Anterior cingulate cortex (tissue), 58 donors: ENCODE measurements at regions not wholly inside any gene's neighbourhood (a gene's known extent, or its start where the extent isn't known, plus 50 kb on each side); places are given as distances from the start of the nearest gene placed in this dataset.
"Not testable (repeated sequence)": the region's sequence is repeated elsewhere in the genome, so short reads cannot be mapped to it uniquely, and the experiment has no call there.

Experiments
- DNase-seq, 58 donors: peaks; one replicate each; lab custom pipeline; 2025; lab: John Stamatoyannopoulos, UW

DNA sequence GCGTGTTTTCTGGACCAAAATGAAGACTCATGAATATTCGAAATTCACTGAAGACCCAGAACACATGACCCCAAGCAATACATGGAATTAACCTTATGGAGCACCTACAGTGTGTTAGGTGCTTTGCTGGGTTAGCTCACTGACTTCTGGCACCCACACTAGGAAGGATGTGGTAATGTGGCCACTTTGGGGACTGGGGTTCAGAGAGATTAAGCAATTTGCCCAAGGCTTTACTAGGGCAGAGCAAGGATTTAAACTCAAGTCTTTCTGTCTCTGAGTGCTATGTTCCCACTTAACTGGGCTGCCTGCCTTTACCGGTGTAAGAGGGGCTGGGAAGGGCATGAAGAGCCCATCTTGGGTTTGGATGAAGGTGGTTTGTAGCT lies 162.0 kb upstream of the ATP6AP2 start:
- DNase-seq = no peak

DNA sequence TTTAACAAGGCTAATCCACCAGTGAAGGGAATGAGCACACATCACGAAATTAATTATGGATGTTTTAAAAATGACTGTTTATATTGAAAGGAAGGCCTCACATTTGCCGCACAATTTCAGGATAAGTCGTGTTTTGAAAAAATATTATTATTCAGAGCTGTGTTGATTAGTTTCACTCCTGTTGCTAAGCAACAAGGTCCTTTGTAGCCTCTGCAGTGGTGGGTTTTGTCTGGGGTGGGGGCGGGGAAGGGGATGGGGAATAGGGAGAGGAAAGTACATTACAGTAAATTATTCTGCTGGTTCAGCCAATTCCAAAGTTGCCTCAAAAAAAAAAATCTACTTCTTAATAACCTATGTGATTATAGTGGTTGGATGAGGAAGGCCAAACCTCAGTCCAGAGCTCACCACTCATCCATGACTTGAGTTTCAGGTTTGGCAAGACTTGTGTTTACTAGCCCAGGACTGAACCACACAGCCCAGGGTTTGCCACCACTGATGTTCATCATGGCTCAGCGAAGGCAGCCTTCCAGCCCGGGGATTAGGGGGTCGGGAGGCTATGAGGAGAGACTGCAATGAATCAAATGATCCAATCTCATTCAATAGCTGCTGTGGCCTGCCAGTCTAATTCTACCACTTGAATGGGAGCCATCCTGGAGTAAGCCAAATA lies 162.5 kb upstream of the ATP6AP2 start:
- DNase-seq = peak in 9 of 58 donors; percentile 0 to 24 (median 4)

DNA sequence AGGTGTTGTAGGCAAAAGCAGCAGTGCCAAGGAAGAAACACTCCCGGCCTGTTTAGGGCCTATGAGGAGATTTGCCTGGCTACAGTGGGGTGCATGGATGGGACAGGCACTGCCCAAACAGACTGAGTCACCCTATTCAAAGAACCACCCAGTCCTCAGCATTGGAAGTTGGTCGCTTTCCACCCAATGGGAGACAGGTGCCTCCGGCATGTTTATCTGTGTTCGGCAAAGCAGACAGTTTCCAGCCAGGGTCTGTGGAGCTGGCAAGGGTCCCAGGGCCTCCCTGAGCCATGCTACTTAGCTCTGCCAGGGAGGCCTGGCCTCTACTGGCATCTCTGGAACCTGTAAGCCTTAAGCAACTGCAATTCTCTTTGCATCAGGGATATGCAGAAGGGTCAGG lies 165.1 kb upstream of the ATP6AP2 start:
- peak in 1 of 58 donors; percentile 2 for DNase-seq

DNA sequence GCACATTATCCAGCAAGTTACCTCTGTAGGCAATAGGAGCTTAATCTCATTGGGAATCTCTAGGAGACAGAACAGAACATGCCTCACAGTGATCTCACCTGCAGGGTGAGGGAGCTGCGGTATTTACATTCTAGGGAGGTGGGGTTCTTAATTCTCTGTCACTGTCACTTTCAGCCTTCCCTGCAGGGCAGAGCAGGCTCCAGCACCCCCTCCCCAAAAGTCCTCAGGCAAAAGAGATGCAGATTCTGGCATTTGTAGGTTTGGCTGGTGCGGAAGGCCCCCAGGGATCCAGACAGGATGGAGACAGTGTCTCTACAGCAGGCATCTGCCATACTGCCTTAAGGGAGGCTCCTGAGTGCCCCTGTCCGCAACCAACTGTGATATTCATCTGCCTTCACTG lies 166.4 kb upstream of the ATP6AP2 start:
- DNase-seq = no peak

DNA sequence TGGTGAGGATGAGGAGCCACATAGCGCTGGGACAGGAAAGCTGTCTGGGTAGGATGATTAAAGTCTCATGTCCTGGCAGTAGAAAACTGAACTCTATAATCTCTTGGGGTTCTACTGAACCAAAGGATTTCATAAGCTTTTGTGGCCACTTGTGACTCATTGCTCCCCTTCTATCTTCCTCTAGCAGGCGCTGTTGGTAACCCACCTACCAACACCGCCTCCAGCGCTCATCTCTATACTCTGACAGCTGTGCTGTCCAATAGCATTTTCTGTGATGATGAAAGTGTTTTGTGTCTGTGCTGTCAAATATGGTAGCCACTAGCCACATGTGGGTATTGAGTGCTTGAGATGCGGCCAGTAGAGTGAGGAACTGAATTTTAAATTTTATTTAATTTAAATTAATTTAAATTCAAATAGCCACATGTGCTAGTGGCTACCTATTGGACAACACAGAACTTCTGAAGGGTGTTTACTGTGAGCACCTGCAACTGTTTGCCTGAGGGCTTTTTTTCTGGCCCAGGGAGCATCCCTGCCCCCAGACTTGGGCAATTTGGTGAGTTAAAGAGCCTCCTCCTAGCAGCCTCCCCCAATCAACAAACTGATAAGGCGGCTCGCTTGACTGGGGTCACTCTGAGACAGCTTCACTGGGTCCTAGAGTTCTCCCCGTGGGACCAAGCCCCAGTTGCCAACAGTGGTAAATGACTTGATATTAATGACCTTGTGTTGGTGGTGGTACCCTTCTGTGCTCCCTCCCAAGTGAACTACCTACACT lies 169.2 kb upstream of the ATP6AP2 start:
- DNase-seq = no peak

DNA sequence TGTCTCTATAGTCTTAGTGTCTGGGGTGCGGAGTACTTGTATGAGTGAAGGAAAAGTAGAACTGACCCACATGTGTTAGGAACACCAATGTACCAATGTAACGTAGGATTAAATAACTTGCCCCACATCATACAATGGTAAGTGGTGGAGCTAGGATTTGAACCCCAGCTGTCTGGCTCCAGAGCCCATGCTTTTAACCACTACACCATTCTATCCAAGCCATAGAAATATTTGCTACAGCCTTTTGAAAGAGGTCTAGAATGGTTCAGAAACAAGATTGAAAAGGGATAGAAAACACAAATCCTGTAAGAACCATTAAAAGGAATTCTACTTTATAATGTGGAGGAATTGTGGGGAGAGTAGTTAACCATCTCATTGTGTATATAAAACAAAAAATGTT lies 169.9 kb upstream of the ATP6AP2 start:
- DNase-seq = no peak

DNA sequence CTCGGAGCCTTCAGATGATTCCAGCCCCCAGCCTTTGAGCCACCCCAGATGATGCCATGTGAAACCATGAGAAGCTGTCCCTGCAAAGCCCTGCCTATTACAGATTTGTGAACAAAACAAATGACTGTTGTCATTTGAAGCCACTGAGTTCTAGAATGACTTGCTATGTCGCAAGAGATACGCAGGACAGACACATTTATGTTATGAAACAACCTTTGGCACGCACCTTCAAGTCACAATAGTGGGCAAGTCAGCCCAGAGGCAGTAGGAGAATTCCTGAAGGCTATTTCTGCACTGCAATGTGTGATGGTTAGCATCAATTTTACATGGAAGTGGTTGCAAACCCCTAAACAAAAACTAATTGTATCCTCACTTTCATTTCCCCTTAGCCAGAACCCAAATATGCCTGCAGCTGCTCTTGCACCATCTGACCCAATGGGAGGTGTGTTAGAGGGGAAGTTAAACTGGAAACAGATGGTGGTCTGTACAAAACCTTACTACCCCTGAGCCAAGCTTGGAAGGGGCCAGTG lies 174.4 kb upstream of the ATP6AP2 start:
- peak in 3 of 58 donors; percentile 4 to 6 (median 5) for DNase-seq

DNA sequence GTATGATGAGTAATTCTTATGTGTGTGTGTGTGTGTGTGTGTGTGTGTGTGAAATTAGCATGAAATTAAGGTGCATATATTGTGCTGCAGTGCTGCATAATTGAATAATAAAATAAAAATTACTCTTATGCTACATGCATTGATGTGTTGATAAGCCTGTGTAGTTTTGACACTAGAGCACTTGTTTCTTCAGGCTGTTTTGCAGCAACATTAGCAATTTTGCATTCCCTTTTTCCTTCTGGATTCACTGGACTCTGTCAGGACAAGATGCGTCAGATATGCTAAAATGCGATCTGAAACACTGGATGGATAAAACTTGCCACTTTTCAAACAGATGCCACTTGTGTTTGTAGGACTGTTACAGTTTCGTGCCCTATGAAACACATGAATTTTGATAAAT lies 175.4 kb upstream of the ATP6AP2 start:
- DNase-seq = no peak

DNA sequence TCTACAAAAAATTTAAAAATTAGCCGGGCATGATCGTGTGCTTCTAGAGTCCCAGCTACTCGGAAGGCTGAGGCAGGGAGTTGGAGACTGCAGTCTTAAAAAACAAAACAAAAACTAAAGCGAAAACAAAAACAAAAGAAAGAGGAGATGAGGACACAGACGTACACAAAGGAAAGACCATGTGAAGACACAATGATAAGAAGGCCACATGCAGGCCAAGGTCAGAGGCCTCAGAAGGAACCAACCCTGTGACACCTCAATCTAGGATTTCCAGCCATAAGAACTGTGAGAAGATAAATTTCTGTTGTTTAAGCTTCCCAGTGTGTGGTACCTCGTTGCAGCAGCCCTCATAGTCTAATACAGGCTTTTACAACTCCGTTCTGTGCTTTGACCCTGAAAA lies 177.0 kb upstream of the ATP6AP2 start:
- no peak for DNase-seq

DNA sequence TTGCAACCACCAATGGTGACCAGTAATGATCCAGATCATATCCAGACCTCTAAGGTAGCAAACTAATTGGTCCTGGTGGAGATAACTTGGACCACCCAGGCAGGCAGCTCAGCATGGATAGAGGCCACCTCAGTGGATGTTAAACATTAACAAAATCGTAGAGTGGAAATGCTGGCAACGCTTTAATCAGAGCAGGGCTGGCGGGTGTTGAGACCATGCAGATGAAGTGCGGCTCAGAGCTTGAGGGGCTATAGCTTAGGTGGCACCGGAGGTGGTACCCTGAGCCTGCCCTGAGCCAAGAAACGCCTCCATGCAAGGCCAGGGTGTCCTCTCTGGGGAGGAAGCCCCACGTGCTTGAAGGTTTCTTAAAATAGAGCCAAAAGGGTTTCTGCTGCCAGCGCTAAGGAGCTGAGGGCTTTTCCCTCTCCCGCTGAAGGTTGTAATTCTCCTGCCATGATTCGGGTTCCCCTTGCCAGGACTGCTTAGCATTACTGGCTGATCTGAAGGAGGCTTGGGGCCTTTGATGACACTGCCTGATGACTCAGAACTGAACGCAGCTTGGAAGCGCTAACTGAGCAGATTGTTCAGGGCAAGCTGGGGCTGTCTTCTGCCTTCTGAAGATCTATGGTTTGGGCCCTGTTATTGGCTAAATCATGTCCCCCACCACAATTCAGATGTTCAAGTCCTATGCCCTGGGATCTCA lies 177.8 kb upstream of the ATP6AP2 start:
- DNase-seq = peak in 18 of 58 donors; percentile 0 to 32 (median 6)

DNA sequence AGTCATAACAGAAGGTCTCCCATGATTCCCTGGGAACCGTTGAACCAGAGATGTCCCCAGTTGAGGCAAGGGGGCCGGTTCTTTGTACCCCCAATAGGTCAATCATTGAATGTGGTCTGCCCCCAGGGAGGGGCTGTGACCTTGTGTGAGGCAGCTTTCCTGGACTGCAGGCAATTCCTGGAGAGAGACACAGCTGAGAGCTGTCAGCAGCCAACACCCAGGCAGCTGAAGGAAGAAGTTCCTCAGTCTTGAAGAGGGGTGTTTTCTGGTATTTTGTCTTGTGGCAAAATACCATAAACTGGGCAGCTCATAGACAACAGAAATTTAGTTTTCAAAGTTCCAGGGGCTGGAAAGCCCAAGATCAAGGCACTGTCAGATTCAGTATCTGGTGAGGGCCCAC lies 185.7 kb upstream of the ATP6AP2 start:
- DNase-seq = no peak

DNA sequence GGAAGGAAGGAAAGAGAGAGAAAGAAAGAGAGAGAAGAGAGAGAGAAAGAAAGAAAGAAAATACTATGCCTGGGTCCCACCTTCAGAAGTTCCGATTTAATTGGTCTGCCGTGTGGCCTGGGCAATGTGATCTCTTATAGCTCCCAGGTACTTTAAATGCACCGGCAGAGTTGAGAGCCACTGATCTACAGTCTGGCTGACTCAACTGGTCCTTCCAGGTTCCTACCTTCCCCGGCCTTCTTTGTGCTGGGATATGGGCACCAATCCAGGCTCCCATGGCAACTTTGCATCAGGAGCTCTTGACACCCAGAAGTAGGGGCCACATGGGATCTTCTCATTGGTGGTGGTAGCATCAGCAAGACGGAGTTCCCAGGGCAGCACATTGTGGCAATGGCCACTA lies 186.5 kb upstream of the ATP6AP2 start:
- DNase-seq = no peak

DNA sequence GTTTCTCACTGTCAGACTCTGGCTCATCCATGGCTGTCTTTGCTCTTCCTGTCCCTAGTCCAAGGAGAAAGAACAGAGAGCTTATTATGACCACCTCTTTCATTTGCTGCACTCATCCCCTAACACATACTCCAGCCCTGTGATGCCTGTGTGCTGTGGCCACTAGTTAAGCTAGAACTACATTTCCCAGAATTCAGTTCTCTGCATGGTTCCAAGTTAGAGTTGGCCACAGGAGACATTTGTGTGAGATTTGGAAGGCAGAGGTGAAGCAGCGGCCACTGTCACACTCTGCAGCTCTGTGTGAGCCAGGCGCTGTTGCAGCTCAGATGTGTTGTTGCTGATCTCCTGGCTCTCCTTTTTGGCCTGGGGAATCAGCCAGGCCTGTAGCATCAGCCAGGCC lies 188.2 kb upstream of the ATP6AP2 start:
- peak in 12 of 58 donors; percentile 0 to 19 (median 1) for DNase-seq

DNA sequence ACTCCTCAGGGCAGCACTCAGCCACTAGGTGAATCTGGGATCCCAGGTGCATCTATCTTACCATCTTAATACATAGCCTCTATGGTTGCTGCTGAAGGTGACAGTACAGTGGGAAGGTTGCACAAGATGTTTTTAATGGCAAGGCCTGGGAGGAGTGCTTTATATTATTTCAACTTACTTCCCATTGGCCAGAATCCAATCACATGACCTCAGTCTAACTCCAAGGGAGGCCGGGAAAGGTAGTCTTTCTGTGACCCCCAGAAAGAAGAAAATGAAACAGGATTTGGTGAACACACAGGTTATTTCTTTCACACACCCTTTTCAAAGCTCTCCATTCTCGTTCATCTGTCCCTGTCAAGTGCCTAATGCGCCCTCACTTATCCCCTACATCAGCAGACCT lies 189.1 kb upstream of the ATP6AP2 start:
- DNase-seq = no peak

DNA sequence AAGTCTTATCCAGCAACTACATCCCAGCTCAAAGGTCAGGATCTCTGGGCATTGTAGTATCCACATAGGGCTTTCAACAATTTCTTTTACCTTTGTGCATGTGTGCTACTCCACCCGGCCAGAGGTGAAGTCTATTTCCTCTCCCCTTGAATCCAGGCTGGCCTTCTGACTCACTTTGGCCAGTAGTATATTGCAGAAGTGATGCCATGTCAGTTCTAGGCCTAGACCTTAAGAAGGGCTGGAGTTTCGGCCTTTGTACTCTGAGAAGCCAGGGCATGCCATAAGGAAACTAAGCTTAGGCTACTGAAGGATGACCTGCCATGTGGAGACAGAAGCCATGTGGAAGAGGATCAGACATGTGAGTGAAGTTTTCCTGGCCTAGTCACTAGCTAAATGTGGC lies 191.2 kb upstream of the ATP6AP2 start:
- DNase-seq = no peak

DNA sequence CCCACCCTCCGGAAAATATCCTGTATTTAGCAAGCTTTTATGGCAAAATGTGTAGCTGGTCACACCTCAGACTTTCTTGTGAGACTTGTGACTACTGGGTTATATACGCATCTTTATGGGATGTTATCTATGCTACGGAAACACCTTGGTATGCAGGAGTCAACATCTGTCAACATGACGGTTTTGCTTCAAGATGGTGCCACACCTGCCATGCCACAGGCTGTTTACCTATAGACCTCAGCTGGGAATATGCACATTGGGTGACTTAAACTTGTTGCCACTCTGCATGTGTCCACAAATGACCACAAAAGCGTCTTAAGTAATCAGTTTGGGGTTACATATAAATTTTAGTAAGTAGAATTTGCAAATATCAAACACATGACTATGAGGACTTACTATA lies 192.3 kb upstream of the ATP6AP2 start:
- DNase-seq = no peak

DNA sequence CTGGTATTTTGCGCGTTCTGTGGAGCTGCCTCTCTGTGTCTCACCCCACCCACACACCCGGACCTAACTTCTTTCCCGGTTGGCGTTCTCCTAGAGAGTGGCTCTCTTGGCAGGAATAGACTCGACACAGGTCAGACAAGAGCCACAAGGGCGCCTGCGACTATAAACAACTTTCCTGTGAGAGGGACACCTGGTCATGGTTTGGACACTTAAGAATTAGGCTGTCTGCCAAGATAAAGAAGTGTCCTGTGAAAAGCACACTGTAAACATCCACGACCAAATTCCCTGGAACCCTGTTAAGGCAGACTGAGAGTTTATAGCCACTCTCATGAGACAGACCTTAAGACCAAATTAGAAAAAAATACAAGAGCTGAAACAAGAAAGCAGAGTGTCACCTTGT lies 192.9 kb upstream of the ATP6AP2 start:
- DNase-seq = not testable (repeated sequence)

DNA sequence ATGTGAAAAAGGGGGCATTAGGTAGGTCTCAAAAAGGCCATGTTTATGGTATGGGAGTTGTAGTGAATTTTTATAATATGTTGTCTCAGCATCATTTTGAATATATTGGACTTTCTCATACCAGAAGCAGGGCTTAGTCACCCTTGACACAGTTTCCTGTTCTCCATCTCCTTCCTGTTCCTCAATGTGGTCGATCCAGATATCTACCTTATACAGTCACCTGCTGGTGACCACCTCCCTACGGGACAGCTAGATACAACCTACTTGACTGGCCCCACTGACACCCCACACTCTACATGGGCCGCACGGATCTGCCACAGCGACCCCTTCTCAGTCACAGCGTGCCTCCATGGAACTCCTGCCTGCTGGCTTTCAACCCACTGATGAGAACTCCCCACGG lies 193.5 kb upstream of the ATP6AP2 start:
- DNase-seq = not testable (repeated sequence)

DNA sequence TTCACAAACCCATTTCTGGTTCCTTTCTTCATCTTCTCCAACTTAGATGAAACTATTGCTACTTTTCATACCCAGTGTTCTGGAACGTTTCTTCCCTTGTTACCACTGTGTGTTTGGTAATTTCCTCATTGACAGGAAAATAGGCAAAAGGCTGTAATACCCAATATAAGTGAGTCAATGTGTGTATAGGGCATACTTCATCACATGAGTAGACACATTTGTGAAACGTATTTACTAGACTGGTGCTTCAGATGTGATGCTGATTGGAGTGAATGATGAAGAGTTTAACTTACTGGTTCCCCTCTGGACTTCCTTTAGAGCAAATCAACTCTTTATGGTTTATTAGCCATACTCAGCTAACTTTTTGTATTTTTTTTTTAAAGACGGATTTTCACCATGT lies 195.1 kb upstream of the ATP6AP2 start:
- no peak for DNase-seq

DNA sequence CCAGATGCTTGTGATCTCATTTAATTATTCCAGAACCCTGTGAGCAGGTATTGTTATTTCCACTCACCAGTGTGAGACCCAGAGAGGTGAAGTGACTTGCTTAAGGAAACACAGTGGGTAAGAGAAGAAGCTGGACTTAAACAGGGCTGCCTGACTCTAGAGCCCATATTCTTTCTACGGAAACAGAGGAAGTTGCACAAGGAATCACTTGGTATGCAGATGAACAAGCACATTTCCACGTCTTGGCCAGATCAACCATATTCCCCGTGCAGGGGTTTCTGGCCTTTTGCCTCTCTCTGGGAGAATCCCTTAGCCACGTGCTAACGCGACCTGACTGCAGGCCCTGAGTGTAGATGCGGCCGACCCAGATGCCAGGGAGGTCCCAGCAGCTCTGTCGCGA lies 195.5 kb upstream of the ATP6AP2 start:
- no peak for DNase-seq

DNA sequence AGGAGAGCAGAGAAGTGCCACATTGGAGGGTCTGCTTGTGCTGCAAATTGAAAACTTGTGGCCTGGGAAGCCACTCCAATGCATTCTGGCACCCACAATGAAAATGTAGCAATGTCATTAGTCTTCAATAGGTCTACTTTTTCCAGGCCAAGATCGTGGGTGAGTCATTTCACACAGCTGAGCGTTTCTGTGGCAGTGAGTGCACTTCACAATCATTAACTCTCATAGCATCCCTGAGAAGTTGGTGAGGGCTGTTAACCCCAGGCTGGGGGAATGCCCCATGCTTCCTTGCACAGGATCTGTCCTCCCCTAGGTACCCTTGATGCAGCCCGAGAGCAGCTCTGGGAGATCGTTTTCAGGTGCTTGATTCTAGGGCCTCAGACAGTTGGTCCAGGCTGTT lies 196.8 kb upstream of the ATP6AP2 start:
- DNase-seq = no peak
